AG04450 (cell line): ENCODE measurements at regions not wholly inside any gene's neighbourhood (a gene's known extent, or its start where the extent isn't known, plus 50 kb on each side); places are given as distances from the start of the nearest gene placed in this dataset.

Experiments
- CTCF ChIA-PET: fragments of 300-600, 350-600 bp; formaldehyde crosslinking; extraction: SDS; loops from one replicate; lab custom pipeline; 2022; ENCODE audit warnings: antibody characterized with exemption, inconsistent platforms; lab: Charles Lee
- POLR2A ChIA-PET: fragments of 350-600 bp; formaldehyde crosslinking; extraction: SDS; loops from one replicate; lab custom pipeline; 2021; ENCODE audit warnings: antibody characterized with exemption, inconsistent platforms; lab: Yijun Ruan, JAX
- DNase-seq: peaks from one replicate; pipeline ENCODE4 v3.0.0-alpha.2; 2011; ENCODE audit warnings: low read depth, low spot score
- H3K27ac ChIP-seq: one replicate; pipeline ENCODE4 v1.5.1; 2012; ENCODE audit warnings: low read depth, low read length, control low read depth
- H3K27me3 ChIP-seq: one replicate; pipeline ENCODE4 v1.6.0; 2012; ENCODE audit warnings: low read length; ENCODE audit not compliant: control insufficient read depth, insufficient read depth
- H3K4me3 ChIP-seq: 2 replicates; pipeline ENCODE4 v1.5.1; 2011; ENCODE audit warnings: mild to moderate bottlenecking, low read depth, low read length, control low read depth
- H3K9me3 ChIP-seq: 2 replicates; pipeline ENCODE4 v1.5.1; 2012; ENCODE audit warnings: low read length; ENCODE audit not compliant: control insufficient read depth, insufficient read depth
- CTCF ChIP-seq: IDR thresholded peaks from 2 replicates; pipeline ENCODE4 v1.5.1; 2011; ENCODE audit warnings: low read depth, low read length, control low read depth, inconsistent platforms

GRCh38 chr4:123522646-123523045 is 126.1 kb downstream of the SPRY1 start:
- no peaks in the 10 kb centered on the region for H3K9me3 ChIP-seq
- TF ChIP-seq CTCF, result no peak
- H3K27me3 ChIP-seq, result no peaks in the 10 kb centered on the region
- H3K27ac ChIP-seq, result no peak overlapping the region
- DNase-seq, result no peak
- POLR2A ChIA-PET, result no interaction called here
- no peak overlapping the region for H3K4me3 ChIP-seq
- CTCF ChIA-PET, result no interaction called here

DNA sequence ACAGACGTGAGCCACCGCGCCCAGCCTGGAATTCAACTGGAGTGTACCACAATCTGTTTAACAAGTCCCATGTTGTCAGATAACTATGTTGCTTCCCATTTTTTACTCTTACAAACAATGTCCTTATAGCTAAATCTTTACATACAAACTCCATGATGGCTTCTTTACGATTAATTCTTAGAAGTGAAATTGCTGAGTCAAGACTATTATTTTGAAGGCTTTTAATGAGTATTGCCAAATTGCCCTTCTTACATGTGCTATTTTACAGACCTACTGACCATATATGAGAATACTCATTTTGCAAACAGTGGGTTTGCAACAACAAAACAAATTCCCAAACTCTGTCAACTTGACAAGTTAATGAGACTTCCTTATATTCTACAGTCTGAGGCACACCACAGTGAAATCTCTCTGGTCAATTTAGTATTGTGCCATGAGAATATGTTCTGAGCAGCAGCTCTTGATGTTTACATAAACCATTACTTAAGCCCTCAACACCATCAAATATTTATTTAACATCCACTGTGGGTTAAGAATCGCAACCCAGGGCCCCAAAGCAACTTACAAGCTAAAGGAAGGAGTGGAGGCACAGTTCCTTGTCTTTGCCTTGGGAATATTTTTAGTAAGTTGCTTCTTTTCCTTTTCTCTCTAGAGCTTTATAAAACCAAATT is 128.5 kb downstream of the SPRY1 start:
- POLR2A ChIA-PET, result interaction anchor here (1.1 kb wide), 1 partner anchor 126 kb away, joined by 3 read pairs; no protein-coding TSS in a partner anchor
- Histone ChIP-seq H3K27ac (no peak overlapping the region), H3K27me3 (no peaks in the 10 kb centered on the region), H3K4me3 (no peak overlapping the region), H3K9me3 (no peaks in the 10 kb centered on the region)
- CTCF ChIA-PET, result interaction anchor here (0.7 to 2.0 kb wide), 2 partner anchors 39 to 67 kb away, joined by 3 to 4 read pairs; no protein-coding TSS in a partner anchor
- peak; percentile 29 for DNase-seq
- TF ChIP-seq CTCF, result no peak

DNA sequence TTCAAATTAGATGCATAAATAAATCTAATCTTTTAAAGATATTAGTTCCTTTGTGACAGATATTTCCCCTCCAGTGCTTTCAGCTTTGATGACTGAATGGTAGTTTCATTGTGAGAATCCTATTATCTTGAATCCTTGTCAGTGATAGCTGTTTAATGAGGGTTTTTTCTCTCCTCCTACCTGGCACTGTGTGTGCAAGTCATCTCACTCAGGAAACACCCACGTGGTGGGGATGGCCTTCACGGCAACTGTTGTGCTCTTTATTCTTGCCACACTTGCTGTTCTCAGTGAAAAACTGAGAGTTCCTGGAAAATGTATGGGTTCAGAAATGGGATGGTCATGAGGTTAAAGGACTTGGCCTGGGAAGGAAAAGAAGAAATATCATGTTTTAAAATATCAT is 129.9 kb downstream of the SPRY1 start:
- POLR2A ChIA-PET, result no interaction called here
- H3K27ac ChIP-seq, result no peak overlapping the region
- no peak for DNase-seq
- CTCF ChIA-PET, result no interaction called here
- H3K27me3 ChIP-seq, result no peaks in the 10 kb centered on the region
- H3K9me3 ChIP-seq, result no peaks in the 10 kb centered on the region
- TF ChIP-seq CTCF, result no peak
- H3K4me3 ChIP-seq, result no peak overlapping the region

GRCh38 chr4:123528501-123529277 is 132.1 kb downstream of the SPRY1 start:
- CTCF ChIA-PET, result interaction anchor here (0.6 kb wide), 1 partner anchor 584 kb away, joined by 3 read pairs; no protein-coding TSS in a partner anchor
- no peak for TF ChIP-seq CTCF
- H3K27ac ChIP-seq, result no peak overlapping the region
- H3K27me3 ChIP-seq, result no peaks in the 10 kb centered on the region
- POLR2A ChIA-PET, result no interaction called here
- no peaks in the 10 kb centered on the region for H3K9me3 ChIP-seq
- DNase-seq, result no peak
- H3K4me3 ChIP-seq, result no peak overlapping the region

GRCh38 chr4:123529278-123529568 is 132.6 kb downstream of the SPRY1 start:
- Histone ChIP-seq H3K27ac (no peak overlapping the region), H3K4me3 (no peak overlapping the region), H3K9me3 (no peaks in the 10 kb centered on the region), H3K27me3 (no peaks in the 10 kb centered on the region)
- CTCF ChIA-PET, result no interaction called here
- TF ChIP-seq CTCF, result no peak
- POLR2A ChIA-PET, result no interaction called here
- no peak for DNase-seq
